ENCODE measurements at regions not wholly inside any gene's neighbourhood (a gene's known extent, or its start where the extent isn't known, plus 50 kb on each side); places are given as distances from the start of the nearest gene placed in this dataset.

GRCh38 chr5:167576126-167576525 lies 715.3 kb upstream of the WWC1 start:
- no peak for DNase-seq (ENCODE audit: low read depth, low spot score)

- DNase-seq (ENCODE audit: low read depth, low spot score) = no peak
Observed at GRCh38 chr5:167576897-167577296, 714.5 kb upstream of the WWC1 start.

DNA sequence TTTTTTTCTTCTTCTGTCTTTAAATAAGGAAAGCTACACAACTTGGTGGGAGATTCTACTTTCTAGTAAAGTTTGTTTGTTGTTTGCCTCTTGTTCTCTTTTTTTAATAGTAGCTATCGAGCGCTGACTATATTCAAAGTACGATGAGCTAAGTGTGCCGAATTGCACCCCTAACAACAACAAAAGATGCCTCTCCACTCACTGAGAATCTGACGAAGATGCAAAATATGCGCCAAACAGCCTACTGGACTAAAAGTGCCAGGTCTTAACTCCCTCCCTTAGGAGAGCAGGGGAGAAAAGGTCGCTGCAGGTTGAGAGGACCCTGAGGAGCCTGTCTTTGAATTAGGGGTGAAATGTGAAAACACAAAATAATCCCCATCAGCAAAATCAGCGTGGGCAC lies 713.8 kb upstream of the WWC1 start:
- no peak for DNase-seq (ENCODE audit: low read depth, low spot score)

DNA sequence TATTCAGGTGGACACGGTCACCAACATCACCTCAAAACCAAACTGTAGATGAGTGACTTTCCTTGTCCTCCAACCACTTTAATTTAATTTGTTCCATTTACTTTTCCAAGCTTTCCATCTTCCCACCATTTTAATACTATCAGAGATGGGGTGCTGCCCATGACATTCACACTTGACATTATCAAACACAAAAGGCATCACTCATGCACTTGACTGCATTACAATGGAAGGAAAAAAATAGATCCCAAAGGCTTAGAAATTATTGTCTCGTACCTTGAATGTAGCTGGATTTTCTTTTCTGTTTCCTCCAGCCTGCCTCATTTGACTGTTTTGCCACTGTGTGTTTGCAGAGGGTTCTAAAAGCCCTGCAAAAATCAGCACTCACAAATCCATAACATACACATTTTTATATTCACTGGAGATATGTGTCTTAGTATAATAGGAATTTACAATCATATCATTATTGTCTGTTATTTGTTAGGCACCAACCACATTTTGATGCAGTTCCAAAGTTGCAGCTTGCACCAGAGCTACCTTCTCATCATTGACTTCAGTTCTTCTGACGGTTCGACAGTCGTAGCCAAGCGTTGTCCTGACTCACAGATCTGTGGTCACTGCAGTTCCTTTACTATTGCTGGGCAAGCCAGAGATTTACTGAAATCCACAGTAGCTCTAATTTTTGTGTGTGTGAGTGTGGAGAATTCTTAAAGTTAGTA lies 712.3 kb upstream of the WWC1 start:
- no peak for DNase-seq (ENCODE audit: low read depth, low spot score)

GRCh38 chr5:167579693-167580055 lies 711.8 kb upstream of the WWC1 start:
- DNase-seq (ENCODE audit: low read depth, low spot score) = no peak

DNA sequence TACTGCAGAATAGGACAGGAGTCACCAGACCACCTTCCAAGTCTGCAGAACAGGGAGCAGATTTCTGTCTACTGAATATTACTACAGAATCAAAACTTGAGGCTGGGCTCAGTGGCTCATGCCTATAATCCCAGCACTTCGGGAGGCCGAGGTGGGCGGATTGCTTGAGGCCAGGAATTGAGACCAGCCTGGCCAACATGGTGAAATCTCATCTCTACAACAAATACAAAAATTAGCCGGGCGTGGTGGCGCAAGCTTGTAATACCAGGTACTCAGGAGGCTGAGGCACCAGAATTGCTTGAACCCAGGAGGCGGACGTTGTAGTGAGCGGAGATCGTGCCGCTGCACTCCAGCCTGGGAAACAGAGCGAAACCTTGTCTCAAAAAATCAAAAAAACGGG lies 710.8 kb upstream of the WWC1 start:
- DNase-seq (ENCODE audit: low read depth, low spot score) = no peak

DNA sequence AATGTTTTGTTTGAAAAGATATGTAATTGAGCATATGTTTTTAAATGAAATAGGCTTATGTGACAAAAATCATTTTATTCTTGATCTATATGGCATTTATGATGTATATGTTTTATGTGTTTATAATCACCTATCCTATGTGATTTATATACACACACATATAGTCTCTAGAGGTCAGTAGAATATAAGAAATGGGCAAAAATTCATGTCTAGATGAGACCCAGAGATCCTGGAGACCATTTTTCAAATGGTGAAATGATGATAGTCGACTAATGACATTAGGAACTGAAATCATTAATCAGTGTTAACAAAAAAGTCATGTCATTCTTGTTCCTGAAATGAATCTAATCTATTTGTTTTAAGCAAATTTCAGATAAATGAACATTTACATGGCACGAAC lies 709.2 kb upstream of the WWC1 start:
- no peak for DNase-seq (ENCODE audit: low read depth, low spot score)

DNA sequence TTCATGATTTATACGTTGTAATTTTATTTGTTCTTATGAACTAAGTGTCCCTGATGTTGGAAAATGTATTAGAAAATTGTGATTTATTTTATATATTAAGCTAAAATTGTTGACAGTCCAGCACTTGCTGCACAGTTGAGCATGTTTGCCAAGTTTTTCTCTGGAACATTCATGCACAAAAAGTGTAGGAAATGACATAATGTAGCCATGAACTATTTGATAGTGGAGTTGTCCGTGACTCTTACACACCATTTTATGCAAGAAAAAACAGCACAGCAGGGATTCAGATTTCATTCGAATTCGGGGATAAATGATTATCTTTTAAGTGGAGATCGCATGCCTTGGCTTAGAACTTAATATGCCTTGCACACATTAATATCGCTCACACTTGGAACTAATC lies 708.6 kb upstream of the WWC1 start:
- DNase-seq (ENCODE audit: low read depth, low spot score) = no peak

DNA sequence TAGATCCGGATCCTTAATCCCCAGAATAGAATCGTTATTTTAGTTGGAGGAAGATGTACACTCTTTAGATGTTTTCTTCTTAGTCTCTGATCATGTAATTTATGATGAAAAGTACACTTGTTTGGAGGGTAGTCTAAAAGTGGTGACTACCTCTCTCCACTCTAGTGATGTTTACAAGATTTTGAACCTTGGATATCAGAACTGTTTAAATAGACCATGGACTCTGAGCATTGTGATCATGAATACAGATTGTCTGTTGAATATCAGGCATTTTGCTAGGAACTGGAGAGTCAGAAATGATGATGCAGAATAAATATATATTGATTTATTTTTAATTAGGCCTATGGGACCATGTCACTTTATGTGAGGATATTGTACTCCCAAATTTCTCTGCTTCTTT lies 706.3 kb upstream of the WWC1 start:
- no peak for DNase-seq (ENCODE audit: low read depth, low spot score)

DNA sequence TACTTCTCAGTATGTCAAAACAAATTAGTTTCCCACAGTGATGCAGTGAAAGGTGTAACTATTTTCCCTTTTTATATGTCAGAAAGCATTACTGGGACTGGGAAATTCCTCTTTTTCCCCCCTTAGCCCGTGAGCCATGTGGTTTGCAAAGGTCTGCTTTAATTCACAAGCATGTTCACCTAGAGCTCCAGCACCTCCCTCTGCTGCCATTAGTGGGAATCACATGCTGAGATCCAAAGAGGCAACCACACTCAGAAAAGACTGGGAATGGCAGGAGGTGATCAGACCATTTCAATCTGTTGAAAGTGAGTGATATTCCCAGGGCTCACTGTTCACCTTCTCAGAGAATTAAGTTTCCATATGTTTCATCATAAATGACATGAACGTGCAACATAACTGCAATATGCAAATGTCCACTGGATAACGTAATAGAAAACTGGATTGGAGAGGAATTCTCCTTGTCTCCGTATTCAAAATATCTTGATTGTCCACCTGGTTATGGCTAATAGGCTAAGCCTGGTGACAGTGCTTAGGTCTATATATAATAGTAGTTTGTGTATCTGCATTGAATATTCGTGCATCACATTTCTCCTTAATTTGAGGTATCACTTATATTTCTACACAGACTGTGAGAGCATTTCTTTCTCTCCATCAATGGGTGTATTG lies 703.5 kb upstream of the WWC1 start:
- no peak for DNase-seq (ENCODE audit: low read depth, low spot score)

DNA sequence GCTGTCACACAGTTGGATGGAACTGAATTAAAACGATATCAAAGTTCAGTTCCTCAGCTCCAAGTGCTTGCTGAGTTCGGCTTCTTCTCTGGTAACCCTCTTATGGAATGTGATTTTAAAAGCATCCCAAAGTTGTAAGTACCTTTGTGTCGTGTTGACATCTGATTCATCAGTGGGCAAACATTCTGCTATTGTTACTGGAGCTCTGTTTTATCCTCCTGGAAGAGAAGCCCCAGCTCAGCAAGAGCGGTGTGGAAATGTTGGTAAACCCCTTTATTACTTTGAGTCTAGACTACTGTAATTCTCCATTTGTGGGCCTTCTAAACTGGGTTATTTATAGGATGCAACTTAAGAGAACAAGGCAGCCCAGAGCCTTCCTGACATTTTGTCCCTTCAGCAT lies 699.3 kb upstream of the WWC1 start:
- DNase-seq (ENCODE audit: low read depth, low spot score) = no peak

- no peak for DNase-seq (ENCODE audit: low read depth, low spot score)
Observed at GRCh38 chr5:167593329-167594060, 698.0 kb upstream of the WWC1 start.

- no peak for DNase-seq (ENCODE audit: low read depth, low spot score)
Observed at GRCh38 chr5:167594061-167594435, 697.4 kb upstream of the WWC1 start.

GRCh38 chr5:167594750-167595149 lies 696.7 kb upstream of the WWC1 start:
- no peak for DNase-seq (ENCODE audit: low read depth, low spot score)

- DNase-seq (ENCODE audit: low read depth, low spot score) = no peak
Observed at GRCh38 chr5:167595196-167595595, 696.2 kb upstream of the WWC1 start.

DNA sequence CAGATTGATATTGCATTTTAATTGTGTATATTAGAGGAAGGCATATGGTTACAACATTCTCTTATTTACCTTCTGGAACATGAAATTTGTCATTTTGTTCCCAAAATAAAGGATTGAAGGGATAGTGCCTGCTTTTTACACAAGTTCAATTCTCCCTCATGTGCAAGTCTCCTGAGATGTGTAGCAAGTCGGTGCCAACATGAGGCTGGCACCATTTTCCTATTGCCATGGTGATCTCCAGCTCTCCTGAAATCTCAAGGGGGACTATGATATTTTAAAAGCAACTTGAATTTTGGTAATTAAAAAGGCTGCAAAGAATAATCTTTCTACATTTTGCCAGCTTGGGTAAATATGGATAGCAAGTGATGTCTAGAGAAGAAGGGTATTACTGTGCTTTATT lies 693.3 kb upstream of the WWC1 start:
- DNase-seq (ENCODE audit: low read depth, low spot score) = no peak

- DNase-seq (ENCODE audit: low read depth, low spot score) = no peak
Observed at GRCh38 chr5:167602067-167602466, 689.4 kb upstream of the WWC1 start.

- no peak for DNase-seq (ENCODE audit: low read depth, low spot score)
Observed at GRCh38 chr5:167603135-167603534, 688.3 kb upstream of the WWC1 start.

- no peak for DNase-seq (ENCODE audit: low read depth, low spot score)
Observed at GRCh38 chr5:167608390-167609272, 682.8 kb upstream of the WWC1 start.

DNA sequence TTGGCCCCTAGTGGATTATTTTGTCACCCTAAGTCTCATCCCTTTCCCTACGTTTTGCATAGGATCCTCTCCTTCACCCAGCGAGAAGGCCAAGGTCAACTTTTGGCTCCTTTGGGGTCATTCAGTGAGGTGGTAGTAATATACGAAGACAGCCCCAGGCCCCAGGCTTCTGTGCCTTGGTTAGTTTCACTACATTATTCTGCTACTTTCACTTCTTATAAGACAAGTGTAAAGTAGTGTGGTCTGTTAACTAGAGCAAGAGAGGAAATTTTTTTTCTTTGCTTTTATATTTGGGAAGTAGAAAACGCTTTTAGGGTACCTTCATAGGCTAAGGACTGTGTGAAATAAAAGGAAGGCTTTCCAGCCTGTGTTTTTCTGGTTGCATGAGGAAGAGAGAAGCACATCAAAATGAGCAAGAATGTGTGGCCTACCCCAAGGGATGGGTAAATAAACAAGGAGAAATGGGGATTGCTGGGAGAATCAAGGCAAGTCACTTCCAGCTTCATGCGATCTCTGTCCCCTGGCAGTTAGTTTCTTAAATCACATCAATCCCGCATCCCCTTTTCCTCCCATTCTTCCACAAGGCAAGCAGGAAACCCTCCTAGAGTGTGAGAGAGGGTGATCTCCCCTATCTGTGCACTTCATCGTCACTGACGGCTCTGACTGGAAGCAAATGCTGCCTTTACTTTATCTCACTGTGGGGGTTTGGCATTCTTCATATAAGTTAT lies 677.0 kb upstream of the WWC1 start:
- no peak for DNase-seq (ENCODE audit: low read depth, low spot score)

Measured in brain pericyte (primary cell).